Right lobe of liver (tissue), 4 donors: ENCODE measurements at regions not wholly inside any gene's neighbourhood (a gene's known extent, or its start where the extent isn't known, plus 50 kb on each side); places are given as distances from the start of the nearest gene placed in this dataset.

Experiments used
- CTCF ChIP-seq, 4 donors: fragments of 200-600 bp in 3 of 4; fragments of 450-650 bp in 1 of 4; IDR thresholded peaks; one replicate each; pipeline versions ENCODE4 v1.5.1 to v1.8.0; 2016 to 2022; ENCODE audit warnings: antibody characterized with exemption in 4 of 4, mild to moderate bottlenecking in 2 of 4
- POLR2A ChIP-seq: fragments of 450-650 bp; IDR thresholded peaks from one replicate; pipeline ENCODE4 v1.6.1; 2017; ENCODE audit warnings: antibody characterized with exemption, mild to moderate bottlenecking
- donor health status: DM: no; HTN: no; CAD: no.
- donor health status: DM: no; HTN: no; CAD: no.
- donor health status: DM: no; HTN: yes; CAD: no.

GRCh38 chr1:113320972-113321680 is 69.2 kb upstream of the MAGI3 start:
- no peak for TF ChIP-seq CTCF (IDR thresholded peaks at IDR 0.05)
- TF ChIP-seq POLR2A, result no peak
